ENCODE measurements at regions not wholly inside any gene's neighbourhood (a gene's known extent, or its start where the extent isn't known, plus 50 kb on each side); places are given as distances from the start of the nearest gene placed in this dataset.

GRCh38 chr20:58600756-58601155 is 50.3 kb upstream of the STX16 start:
- no peak for TF ChIP-seq POLR2A (IDR thresholded peaks at IDR 0.05)
- no peak for TF ChIP-seq CTCF (IDR thresholded peaks at IDR 0.05)

Measured in gastroesophageal sphincter (tissue), 3 donors.